ENCODE measurements at regions not wholly inside any gene's neighbourhood (a gene's known extent, or its start where the extent isn't known, plus 50 kb on each side); places are given as distances from the start of the nearest gene placed in this dataset.

- TF ChIP-seq, protein P1, sequence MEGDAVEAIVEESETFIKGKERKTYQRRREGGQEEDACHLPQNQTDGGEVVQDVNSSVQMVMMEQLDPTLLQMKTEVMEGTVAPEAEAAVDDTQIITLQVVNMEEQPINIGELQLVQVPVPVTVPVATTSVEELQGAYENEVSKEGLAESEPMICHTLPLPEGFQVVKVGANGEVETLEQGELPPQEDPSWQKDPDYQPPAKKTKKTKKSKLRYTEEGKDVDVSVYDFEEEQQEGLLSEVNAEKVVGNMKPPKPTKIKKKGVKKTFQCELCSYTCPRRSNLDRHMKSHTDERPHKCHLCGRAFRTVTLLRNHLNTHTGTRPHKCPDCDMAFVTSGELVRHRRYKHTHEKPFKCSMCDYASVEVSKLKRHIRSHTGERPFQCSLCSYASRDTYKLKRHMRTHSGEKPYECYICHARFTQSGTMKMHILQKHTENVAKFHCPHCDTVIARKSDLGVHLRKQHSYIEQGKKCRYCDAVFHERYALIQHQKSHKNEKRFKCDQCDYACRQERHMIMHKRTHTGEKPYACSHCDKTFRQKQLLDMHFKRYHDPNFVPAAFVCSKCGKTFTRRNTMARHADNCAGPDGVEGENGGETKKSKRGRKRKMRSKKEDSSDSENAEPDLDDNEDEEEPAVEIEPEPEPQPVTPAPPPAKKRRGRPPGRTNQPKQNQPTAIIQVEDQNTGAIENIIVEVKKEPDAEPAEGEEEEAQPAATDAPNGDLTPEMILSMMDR (IDR thresholded peaks at IDR 0.05; ENCODE audit: extremely low read depth, missing control alignments) = no peak
- DNase-seq (ENCODE audit: low spot score) = no peak
Measured at GRCh38 chr2:4246364-4247131, 543.2 kb downstream of the DCDC2C start.

DNA sequence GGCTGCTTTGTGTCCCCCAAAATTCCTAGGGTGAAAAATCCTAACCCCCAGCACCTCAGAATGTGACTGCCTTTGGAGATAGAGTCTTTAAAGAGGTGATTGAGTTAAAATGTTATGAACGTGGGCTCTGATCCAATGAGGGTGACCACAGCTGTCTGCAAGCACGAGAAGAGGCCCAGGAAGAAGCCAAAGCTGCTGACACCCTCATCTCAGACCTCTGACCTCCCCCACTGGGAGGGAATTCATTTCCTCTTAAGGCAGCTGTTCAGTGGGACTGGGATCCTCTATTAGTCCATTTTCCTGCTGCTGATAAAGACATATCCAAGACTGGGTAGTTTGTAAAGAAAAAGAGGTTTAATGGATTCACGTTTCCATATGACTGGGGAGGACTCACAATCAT is 544.4 kb downstream of the DCDC2C start:
- TF ChIP-seq, protein P1 (IDR thresholded peaks at IDR 0.05; ENCODE audit: extremely low read depth, missing control alignments) = no peak
- DNase-seq (ENCODE audit: low spot score) = no peak

DNA sequence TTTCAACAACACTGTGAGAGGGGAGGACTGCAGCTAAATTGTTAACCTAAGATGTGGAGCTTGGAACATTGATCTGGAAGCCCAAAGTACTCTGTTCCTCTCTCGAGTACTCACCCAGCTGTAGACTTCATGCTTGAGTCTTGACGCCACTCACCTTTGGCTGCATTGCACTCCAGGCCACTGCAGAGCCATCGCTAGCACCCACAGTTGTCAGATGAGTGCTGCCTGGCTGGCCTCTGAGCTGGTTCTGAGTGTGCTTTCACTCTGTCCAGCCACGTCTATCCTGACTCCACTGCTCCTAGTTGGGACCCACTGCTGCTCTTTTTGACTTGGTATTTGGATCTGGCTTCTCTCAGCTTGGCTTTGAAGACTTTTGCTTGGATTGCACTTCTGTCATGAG is 552.1 kb downstream of the DCDC2C start:
- TF ChIP-seq, protein P1 (IDR thresholded peaks at IDR 0.05; ENCODE audit: extremely low read depth, missing control alignments) = no peak
- no peak for DNase-seq (ENCODE audit: low spot score)

GRCh38 chr2:4256351-4256750 is 553.0 kb downstream of the DCDC2C start:
- TF ChIP-seq, protein P1 (IDR thresholded peaks at IDR 0.05; ENCODE audit: extremely low read depth, missing control alignments) = no peak
- no peak for DNase-seq (ENCODE audit: low spot score)

GRCh38 chr2:4258563-4258962 is 555.2 kb downstream of the DCDC2C start:
- DNase-seq (ENCODE audit: low spot score) = no peak
- TF ChIP-seq, protein P1 (IDR thresholded peaks at IDR 0.05; ENCODE audit: extremely low read depth, missing control alignments) = no peak

GRCh38 chr2:4265936-4266335 is 562.6 kb downstream of the DCDC2C start:
- TF ChIP-seq, protein P1 (IDR thresholded peaks at IDR 0.05; ENCODE audit: extremely low read depth, missing control alignments) = no peak
- DNase-seq (ENCODE audit: low spot score) = no peak

- DNase-seq (ENCODE audit: low spot score) = no peak
- TF ChIP-seq, protein P1 (IDR thresholded peaks at IDR 0.05; ENCODE audit: extremely low read depth, missing control alignments) = no peak
Measured at GRCh38 chr2:4269885-4270284, 566.5 kb downstream of the DCDC2C start.

Measured in GM20000 (cell line).